HG02884 (cell line): ENCODE measurements at regions not wholly inside any gene's neighbourhood (a gene's known extent, or its start where the extent isn't known, plus 50 kb on each side); places are given as distances from the start of the nearest gene placed in this dataset.

ENCODE experiments used
- ATAC-seq: cut with Tn5 transposase; IDR thresholded peaks from one replicate; pipeline ENCODE4 v1.9.1; 2021; ENCODE audit warnings: mild to moderate bottlenecking, moderate library complexity; ENCODE audit not compliant: unreplicated experiment

DNA sequence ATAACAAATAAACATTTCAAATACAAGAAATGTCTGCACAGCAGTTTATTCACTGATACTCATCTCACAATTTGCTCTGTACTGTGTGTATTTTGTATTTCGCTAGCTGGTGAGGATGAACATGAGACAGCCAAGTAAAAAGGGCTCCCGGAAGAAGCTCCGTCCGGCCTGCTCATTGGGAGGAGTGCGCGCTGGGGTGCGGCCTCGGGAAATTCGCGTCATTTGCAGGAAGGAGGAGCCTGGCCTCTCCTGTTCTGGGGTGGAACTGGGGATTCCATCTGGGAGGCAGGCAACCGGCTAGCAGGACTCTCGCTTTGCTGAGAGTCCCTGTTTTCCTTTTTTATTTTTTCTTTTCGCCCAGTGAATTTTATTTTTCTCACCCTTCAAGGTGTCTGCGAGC is 368.4 kb upstream of the TMEM132C start:
- no peak for ATAC-seq

DNA sequence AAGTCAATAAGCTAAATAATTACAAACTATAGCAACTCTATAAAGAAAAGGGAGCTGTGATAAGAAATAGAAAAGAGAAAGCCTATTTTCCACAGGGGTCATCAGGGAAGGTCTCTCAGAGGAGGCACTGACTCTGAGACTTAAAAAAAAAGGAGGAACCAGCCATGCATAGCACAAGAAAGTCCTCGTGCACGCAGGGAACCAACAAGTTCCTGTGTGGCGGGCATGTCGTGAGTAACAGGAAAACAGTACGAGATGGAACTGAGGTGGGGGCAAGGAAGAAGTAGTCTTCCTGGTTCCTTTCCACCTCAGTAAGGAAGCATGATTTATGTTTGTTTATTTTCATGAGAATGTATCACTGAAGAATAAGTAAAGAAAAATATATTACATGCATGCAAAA is 367.0 kb upstream of the TMEM132C start:
- no peak for ATAC-seq

DNA sequence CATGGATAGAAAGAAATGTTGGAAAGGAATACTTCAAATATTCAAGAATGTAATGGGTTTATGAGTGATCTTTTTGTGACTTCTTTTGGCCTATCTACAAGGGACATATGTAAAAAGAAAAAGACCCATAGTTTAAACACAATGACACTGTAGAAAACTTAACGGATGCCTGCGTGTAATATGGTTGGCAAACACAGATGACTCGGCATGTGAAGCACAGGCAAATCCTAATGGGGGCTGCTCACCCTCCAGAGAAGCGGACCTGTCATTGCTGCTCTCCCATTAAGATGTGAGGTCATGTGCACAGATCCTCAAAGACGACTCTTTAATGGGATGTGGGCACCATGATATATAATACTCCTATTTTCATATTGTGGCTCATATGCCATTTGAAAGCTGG is 366.6 kb upstream of the TMEM132C start:
- ATAC-seq: no peak

DNA sequence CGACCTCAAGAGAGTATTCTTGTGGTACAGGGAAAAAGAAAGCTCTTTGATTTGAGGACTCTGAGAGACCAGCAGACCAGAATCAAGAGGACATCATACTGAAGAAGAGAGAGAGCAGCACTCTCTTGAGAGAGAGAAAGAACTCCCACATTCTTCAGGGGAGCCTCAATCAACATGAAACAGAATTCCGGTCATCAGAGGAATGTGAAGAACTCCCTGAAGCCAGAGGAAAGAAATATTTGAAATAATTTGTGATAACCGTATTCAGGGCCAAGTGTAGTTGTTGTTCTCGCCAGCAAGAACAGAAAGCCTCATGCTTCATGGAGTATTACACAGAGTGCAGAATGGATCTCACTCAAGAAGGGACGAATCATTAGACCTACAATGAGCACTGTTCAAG is 363.8 kb upstream of the TMEM132C start:
- no peak for ATAC-seq

DNA sequence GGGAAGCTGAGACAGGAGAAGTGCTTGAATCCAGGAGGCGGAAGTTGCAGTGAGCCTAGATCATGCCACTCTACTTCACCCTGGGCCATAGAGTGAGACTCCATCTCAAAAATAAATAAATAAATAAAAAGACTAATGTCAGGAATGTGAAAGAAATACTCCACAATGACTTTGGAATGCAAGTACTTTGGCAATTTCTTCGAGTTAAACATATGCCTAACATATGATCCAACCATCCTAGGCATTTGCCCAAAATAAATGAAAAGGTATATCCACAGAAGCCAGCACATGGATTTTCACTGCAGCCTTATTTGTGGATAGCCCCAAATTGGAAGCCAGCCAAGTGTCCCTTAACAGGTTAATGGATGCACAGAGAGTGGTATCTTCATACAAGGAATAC is 357.9 kb upstream of the TMEM132C start:
- ATAC-seq: no peak

DNA sequence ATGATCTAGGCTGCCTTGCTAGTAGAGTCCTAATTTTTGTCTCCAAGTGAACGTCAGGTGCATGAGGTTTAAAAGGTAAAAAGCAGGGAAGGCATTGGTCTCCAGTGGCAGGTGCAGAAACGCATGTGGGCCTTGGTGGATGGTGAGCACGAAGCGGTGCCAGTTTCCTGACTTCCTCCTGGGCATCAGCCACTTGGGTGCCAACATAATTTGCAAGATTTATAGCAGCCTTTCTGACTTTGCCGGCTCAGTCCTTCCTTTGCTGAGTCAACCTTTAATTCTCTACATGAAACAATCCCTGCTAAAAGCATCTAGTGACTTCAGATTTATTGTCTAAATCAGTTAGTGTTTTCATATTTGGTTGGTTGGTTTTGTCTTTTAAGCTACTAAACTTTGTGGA is 355.7 kb upstream of the TMEM132C start:
- no peak for ATAC-seq

DNA sequence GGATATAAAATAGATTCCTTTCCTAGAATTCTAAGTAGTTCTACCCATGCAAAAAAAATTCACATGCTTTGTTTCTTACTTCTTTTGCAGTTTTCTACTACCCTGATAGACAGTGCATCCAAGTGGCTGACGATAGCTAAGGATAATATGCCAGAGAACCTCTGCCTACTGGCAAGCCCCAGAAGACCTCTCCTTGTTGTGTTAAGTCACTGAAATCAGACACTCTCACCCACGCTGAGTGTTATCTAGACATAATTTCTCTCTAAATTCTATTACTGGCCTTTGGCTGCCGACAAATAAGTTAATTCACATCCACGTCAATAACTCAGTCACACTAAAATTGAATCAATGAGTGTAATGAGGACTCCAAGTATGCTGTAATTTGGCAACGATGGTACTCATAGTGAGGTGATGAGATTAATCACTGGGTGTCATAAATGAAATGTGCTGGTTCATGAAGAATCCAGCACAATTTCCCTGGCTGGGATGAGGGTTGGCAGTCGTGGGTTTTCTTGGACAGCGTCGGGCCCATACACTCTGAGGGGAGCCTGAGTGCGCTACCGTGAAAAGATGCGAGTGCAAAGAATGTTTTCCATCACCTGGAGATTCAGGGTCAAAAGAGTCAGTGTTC is 354.8 kb upstream of the TMEM132C start:
- no peak for ATAC-seq

DNA sequence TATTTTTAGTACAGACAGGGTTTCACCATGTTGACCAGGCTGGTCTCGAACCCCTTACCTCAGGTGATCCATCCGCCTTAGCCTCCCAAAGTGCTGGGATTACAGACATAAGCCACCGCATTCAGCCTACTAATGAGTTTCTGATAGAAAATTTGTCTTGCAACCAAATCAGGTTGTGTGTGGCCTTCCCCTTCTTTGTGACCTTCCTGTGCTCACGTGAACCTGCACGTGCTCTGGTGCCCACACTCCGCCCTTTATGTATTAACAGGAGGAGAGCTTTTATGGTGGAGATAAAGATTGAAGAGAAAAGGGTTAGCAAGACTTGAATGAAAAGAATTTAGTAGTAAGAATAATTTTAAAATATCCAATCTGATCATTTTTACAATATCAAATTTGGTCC is 343.5 kb upstream of the TMEM132C start:
- no peak for ATAC-seq

DNA sequence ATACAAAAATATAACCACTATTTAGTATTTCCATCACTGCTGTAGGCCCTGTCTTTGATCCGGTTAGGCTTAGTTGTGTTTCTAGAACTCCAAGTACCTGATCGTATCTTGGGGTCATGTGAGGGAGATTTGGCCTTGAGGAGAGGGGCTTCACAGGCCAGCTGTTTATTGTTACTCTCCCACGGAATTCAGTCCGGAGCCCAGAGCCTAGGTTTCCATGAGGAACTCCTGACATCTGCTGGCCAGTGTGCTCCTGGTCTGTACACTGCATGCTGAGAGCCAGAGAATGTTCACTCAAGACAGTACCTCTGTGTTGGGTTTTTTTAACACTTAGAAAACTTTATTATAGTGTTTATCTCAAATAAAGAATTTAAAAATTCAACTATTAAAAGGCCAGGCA is 341.0 kb upstream of the TMEM132C start:
- no peak for ATAC-seq

DNA sequence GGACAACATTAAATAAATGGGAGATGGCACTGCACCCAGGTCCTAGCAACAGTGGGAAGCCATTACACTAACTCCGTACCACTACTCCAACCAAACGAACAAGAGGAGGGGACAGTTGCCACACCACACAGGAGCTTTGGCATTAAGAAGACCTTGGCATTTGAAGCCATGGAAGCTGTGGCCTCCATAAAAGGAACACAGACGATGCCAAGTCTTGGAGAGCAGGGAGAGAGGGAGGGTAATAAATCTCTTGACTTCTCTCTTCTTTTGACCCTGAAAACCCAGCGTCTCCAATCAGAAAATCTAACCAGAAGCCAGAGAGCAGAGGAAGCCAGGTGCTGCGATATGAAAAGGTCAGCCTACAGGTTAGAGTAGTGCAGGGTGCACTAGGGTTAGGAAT is 338.8 kb upstream of the TMEM132C start:
- ATAC-seq: no peak

DNA sequence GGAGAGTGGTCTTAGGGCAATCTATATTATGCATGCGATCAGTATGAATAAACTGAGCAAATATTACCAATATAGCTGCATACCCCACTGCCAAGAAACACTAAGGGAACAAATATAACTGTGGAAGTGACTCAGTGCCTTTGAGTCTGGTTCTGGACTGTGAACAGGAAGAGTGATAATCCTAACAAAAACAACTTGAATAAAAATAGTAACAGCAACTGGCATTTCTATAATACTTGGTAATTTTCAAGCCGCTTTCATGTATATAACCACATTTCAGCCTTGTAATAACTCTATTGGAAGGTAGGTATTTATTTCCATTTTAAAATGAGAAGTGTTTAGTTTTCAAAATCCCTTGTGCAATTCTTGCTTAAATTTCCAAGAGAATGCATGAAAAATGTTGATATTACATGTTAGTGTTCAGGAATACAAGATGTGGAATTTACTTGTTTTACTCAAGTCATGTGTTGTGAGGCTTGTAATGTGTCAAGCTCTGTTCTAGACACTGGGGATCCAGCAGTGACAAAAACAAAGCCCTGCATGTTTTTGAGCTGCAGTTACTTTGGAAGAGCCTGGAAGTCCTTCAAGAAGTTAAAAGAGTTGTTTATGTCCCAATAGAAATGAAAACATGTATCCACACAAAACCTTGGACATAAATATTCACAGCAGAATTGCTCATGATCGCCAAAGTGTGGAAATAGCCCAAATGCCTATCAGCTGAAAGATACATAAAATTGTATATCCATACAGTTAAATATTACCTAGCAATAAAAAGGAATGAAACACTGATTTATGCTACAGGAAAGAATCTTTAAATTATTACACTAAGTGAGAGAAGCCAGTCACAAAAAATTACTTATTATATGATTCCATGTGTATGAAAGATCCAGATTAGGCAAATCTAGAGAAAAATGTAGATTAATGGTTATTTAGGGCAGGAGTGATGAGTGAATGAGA is 338.1 kb upstream of the TMEM132C start:
- no peak for ATAC-seq

DNA sequence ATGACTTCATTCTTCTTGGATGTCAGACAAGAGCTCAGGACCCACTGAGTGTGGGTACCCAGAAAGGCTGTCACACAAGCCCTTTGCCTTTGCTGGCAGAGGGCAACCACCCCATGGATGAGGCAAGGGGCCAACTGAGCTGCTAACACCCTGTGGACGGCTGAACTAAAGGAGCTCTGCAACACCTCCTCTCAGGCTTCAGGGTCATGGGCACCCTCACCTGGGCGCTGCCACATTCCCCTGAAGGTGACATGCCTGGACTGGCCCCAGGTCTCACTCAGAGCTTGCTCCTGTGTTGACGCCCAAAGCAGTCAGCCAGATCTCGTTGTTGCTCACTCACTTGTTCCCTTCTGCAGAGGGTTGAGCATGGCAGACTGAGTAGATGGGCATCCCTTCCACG is 336.8 kb upstream of the TMEM132C start:
- no peak for ATAC-seq

DNA sequence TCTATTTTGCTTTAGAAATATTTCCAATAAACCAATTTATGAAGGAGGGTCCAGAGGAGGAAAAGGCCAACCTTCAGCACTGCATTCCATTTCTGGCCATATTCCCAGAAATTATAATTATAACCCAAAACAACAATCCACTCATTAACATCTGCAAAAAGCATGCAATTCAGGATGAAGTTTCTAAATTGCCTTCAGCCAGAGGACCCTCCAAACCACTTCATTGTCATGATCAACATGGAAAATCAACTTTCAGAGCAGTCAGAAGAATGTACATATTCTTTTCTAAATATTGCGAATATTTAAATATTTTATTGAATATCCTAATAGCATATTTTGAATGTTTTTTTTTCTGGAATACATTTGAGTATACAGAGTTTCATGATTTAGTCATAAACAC is 332.6 kb upstream of the TMEM132C start:
- ATAC-seq: no peak

DNA sequence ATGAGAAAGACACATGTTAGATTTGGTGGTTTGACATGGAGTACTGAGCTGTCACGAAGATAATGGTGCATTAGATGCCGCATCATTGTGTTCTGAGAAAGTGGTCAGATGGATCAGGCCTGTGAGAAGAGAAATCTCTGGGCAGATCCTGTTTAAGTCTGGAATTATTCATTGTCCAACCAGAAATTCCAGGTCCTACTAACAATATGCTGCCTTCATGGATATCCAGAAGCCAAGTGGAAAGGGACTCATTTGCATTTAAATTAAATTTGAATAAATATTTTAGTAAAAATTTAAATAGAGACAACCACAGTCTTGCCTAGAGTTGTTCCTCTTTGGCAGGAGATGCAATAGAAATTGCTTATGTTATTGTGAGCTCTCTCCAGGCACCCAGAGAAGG is 330.5 kb upstream of the TMEM132C start:
- no peak for ATAC-seq

DNA sequence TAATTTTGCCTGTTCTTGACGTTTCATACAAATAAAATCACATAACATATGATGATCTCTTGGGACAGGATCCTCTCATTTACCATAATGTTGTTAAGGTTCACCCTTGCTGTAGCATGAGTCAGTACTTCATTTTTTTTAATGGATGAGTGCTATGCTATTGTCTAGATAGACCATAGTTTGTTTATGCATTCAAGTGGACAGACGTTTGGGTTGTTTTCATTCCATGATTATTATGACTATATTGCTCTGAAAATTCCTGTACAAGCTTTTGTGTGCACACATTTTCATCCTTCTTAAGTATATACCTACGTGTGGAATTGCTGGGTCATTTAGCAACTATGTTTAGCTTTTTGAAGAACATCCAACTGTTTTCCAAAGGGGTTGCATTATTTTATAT is 325.6 kb upstream of the TMEM132C start:
- ATAC-seq: no peak

DNA sequence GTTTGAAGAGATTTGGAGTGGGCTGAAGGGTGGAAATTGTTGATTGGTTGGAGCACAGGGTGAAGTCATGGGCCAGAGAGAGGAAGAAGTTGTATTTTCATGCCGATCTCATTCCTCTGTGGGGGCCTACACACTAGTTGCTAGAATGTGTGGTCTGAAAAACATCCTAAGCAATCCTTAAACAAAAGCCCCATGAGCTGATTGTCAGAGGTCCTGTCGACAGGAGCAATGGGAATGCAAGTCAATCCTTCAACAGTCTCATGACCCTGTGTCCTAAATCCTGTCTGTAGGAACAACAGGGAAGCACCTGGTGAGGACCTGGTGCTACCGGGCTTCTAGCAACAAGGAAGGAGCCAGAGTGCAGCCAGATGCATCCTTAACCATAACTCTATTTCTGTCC is 324.0 kb upstream of the TMEM132C start:
- no peak for ATAC-seq

DNA sequence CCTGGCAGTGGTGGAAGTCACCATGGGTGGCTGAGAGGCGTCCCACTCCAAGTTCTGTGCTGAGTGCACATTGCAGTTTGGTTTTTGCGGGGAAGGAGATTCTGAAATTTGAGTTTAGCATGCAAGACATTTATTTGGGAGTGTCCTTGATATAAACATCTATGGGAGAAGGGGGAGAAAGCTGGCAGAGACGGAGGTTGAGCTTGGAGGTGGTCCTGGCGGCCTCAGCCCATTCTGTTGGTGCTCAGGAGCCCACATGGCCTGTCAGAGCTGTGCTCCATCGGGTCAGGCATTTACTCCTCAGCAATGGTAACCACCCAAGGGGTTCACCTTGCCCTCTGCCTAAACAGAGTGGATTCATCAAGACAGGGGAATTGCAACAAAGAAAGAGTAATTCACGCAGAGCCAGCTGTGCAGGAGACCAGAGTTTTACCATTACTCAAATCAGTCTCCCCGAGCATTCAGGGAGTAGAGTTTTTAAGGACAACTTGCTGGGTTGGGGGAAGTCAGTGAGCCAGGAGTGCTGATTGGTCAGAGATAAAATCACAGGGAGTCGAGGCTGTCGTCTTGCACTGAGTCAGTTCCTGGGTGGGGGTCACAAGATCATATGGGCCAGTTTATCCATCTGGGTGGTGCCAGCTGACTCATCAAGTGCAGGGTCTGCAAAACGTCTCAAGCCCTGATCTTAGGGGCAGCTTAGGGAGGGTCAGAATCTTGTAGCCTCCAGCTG is 323.3 kb upstream of the TMEM132C start:
- ATAC-seq: no peak

DNA sequence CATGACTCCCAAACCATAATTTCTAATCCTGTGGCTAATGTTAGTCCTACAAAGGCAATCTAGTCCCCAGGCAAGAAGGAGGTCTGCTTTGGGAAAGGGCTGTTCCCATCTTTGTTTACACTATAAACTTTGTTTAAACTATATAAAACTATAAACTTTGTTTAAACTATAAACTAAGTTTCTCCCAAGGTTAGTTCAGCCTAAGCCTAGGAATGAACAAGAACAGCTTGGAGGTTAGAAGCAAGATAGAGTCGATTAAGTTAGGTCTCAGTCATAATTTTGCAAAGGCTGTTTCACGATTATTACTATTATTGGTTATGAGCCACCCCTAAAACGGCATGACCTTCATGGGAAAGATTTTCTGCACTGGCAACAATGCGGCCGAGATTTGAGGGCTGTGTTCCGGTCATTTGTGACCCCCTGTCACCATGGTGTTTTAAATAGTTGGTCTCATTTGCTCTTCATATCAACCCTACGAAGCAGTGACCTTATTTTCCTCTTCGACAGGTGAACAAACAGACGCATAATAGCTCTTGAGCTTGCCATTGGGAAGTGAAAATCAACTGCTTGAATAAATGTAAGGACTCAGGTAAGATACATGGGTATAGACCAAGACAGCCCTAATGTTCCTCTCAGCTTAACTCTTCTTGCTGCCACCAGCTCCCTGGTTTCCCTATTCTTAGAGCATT is 322.6 kb upstream of the TMEM132C start:
- ATAC-seq: no peak

DNA sequence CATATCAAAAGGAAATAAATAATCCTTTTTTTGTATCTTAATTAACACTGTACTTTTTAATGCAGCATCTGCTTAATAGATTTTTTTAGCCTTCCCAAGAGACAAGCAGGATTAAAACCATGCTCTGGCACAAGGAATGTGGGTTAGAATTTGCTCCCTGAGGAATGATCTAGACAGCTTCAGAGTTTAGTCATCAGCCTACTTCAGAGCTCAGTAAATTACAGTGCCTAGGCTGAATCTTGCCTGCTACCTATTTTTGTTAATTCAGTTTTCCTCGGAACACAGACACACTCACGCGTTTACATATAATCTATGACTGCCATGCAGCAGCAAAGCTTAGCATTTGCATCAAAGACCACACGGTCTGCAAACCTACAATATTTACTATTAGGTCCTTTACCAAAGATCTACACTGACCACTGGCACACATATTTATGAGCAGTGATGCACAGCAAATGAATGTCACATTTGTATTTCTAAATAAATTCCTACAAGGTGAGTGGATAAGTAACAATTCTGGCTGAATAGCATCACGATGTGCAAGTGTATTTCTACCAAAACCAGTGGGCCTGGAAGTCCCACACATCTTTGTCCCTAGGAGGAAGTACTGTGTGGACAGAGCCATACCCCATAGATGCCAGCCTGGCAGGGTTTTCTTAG is 309.8 kb upstream of the TMEM132C start:
- no peak for ATAC-seq

DNA sequence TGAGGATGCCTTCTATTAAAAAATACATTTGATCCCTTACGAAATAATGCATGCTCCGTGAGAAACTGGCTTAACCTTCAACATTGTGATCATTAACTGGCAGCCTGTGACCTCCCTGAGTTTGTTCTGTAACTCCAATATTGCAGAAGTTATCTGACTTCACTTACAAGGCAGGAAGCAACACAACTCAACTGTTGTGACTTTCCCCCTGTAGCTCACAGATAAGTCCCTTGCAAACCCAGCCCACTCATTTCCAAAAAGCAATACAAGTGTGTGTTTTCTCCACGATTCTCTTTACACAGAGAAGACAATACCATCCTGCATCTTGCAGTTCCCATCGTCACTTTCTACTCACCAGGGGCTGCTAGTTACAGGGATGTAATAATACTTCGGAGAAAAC is 304.7 kb upstream of the TMEM132C start:
- no peak for ATAC-seq

DNA sequence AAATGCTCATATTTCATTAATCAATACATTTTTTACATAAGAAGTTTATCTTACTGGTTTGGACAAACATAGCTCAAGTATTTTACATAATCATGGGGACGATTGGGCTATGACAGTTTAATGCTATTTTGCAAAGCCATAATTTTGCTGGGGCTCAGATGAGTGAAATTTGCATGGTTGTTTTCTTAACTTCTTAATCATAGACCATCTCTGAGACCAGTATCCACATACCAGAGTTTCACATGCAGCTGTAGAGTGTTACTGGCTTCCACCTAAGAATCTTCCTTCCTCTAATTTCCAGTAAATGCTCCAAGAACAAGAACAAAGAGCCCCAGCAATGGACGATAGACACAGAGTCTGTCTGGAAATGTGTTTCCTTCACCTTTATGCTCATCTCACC is 303.0 kb upstream of the TMEM132C start:
- ATAC-seq: no peak
